Lung (tissue), 11 donors: ENCODE measurements at regions not wholly inside any gene's neighbourhood (a gene's known extent, or its start where the extent isn't known, plus 50 kb on each side); places are given as distances from the start of the nearest gene placed in this dataset.

Experiments
- ATAC-seq: fragments of 200-7000 bp; cut with Tn5 transposase; one replicate; pipeline ENCODE4 v1.9.1; 2020; ENCODE audit warnings: moderate number of reproducible peaks; ENCODE audit not compliant: insufficient read depth, low FRiP score
- DNase-seq, 3 donors: peaks; one replicate each; pipeline ENCODE4 v3.0.0-alpha.2; 2013 to 2017
- H3K27ac ChIP-seq, 2 donors: one replicate each; pipeline ENCODE4 v1.5.1; 2013; ENCODE audit warnings: mild to moderate bottlenecking in 2 of 2, moderate library complexity in 2 of 2, control low read depth in 1 of 2, inconsistent platforms in 1 of 2, low read depth in 1 of 2, low read length in 1 of 2
- H3K27me3 ChIP-seq, 3 donors: one replicate each; pipeline ENCODE4 v1.5.1; 2013; ENCODE audit warnings: low read length in 2 of 3; ENCODE audit not compliant: control insufficient read depth in 3 of 3, insufficient read depth in 3 of 3
- H3K36me3 ChIP-seq, 4 donors: one replicate each; pipeline ENCODE4 v1.5.1; 2013; ENCODE audit warnings: low read length in 4 of 4, mild to moderate bottlenecking in 1 of 4, moderate library complexity in 1 of 4; ENCODE audit not compliant: control insufficient read depth in 4 of 4, insufficient read depth in 4 of 4
- H3K4me1 ChIP-seq, 5 donors: one replicate each; pipeline ENCODE4 v1.5.1; 2013; ENCODE audit warnings: low read length in 5 of 5, mild to moderate bottlenecking in 2 of 5, moderate library complexity in 1 of 5; ENCODE audit not compliant: control insufficient read depth in 5 of 5, insufficient read depth in 5 of 5
- H3K4me3 ChIP-seq: one replicate; pipeline ENCODE4 v1.5.1; 2013; ENCODE audit warnings: mild to moderate bottlenecking, control low read depth, moderate library complexity
- H3K9ac ChIP-seq, 2 donors: one replicate each; pipeline ENCODE4 v1.5.1; 2013; ENCODE audit warnings: low read length in 2 of 2, control low read depth in 1 of 2; ENCODE audit not compliant: insufficient read depth in 1 of 2
- H3K9me3 ChIP-seq, 4 donors: one replicate each; pipeline ENCODE4 v1.5.1; 2013; ENCODE audit warnings: low read length in 3 of 4, mild to moderate bottlenecking in 1 of 4, moderate library complexity in 1 of 4; ENCODE audit not compliant: control insufficient read depth in 4 of 4, insufficient read depth in 3 of 4
- CTCF ChIP-seq: IDR thresholded peaks from 2 replicates; pipeline ENCODE4 v1.5.1; 2012; ENCODE audit warnings: mild to moderate bottlenecking; ENCODE audit errors: control extremely low read depth, extremely low read depth
- whole genome bisulfite sequencing, 2 donors: extraction: QIAGEN DNeasy Blood & Tissue Kit; methylation state at CpG; one replicate each; pipeline ENCODE4 v1.1.7; 2013; 5-methylcytosine and 5-hydroxymethylcytosine counted together
- donor health status: control.
- donor health status: control.
- donor health status: Bipolar disorder and iron deficiency.
- donor health status: healthy.
- donor health status: DM: yes; HTN: yes; CAD: no.

DNA sequence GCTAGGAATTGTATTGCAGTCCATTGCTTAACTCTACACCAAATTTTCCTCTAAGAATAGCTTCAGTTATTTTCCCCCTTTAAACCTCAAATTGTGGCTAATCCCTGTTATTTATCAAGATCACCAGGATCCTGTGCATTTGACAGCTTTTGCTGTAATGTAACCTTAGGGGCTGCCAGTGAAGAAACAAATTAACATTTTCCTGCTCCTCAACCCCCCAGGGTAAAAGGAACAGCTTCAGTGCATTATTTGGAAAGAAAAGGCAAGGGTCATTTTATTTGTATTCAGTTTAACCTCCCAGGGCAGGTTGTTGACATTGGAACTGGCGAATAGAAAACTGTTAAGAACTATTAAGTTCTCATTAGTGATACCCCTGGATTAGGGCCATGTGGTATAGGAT, 57.0 kb downstream of the PCDH20 start:
- ATAC-seq: no peak
- Histone ChIP-seq H3K4me1 (no peaks in the 10 kb centered on the region), H3K27me3 (no peaks in the 10 kb centered on the region), H3K9me3 (no peaks in the 10 kb centered on the region), H3K36me3 (no peaks in the 10 kb centered on the region), H3K9ac (no peak overlapping the region), H3K4me3 (no peak overlapping the region), H3K27ac (no peak overlapping the region)
- 29 to 55% methylated on average over 1 of the region's 1 CpG for WGBS, 2 donors
- no peak for DNase-seq
- no peak for TF ChIP-seq CTCF

DNA sequence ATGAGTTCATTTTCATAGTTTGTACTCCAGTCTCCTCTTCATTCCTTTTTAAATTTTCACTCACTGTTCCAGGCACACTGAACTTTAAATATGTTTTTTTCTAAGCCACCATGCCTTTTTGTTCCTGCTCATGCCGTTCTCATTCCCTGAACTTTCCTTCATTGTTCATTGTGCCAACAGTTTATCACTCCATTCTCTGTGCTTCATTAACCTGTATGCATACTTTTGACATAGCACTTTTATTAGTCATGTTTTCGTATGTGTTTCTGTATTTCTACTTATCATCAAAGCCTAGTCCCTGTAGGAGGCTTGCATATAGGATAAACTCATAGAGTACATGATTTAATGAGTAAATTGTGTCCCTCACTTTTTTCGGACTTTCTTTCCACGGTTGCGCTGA, 65.3 kb downstream of the PCDH20 start:
- H3K36me3 ChIP-seq: no peaks in the 10 kb centered on the region
- H3K27me3 ChIP-seq: no peaks in the 10 kb centered on the region
- H3K4me3 ChIP-seq: no peak overlapping the region
- TF ChIP-seq CTCF: no peak
- no peaks in the 10 kb centered on the region for H3K9me3 ChIP-seq
- 87 to 88% methylated on average over 5 of the region's 5 CpGs for WGBS, 2 donors
- DNase-seq: no peak
- no peak for ATAC-seq
- no peaks in the 10 kb centered on the region for H3K4me1 ChIP-seq
- H3K27ac ChIP-seq: no peak overlapping the region
- no peak overlapping the region for H3K9ac ChIP-seq

DNA sequence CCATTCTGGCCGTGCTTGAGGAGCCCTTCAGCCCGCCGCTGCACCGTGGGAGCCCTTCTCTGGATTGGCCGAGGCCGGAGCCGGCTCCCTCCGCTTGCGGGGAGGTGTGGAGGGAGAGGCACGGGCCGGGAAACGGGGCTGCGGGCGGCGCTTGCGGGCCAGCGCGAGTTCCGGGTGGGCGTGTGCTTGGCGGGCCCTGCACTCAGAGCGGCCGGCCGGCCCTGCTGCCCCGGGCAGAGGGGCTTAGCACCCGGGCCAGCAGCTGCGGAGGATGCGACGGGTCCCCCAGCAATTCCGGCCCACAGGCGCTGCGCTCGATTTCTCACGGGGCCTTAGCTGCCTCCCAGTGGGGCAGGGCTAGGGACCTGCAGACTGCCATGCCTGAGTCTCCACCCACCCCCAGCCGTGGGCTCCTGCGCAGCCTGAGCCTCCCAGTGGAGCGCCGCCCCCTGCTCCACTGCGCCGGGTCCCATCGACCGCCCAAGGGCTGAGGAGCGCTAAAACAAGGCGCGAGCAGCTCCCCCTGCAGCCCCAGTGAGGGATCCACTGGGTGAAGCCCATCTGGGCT, 76.5 kb downstream of the PCDH20 start:
- no peak for TF ChIP-seq CTCF
- no peak for ATAC-seq
- Histone ChIP-seq H3K4me1 (no peaks in the 10 kb centered on the region), H3K27ac (no peak overlapping the region), H3K4me3 (no peak overlapping the region), H3K27me3 (no peaks in the 10 kb centered on the region), H3K9ac (no peak overlapping the region), H3K9me3 (peaks cover 0 to 4% (median 0%) of the 10 kb centered on the region in 4 donors), H3K36me3 (no peaks in the 10 kb centered on the region)
- DNase-seq: peak in 1 of 3 donors; percentile 12
- WGBS, 2 donors: 87 to 88% methylated on average over 43 to 45 of the region's 45 CpGs

DNA sequence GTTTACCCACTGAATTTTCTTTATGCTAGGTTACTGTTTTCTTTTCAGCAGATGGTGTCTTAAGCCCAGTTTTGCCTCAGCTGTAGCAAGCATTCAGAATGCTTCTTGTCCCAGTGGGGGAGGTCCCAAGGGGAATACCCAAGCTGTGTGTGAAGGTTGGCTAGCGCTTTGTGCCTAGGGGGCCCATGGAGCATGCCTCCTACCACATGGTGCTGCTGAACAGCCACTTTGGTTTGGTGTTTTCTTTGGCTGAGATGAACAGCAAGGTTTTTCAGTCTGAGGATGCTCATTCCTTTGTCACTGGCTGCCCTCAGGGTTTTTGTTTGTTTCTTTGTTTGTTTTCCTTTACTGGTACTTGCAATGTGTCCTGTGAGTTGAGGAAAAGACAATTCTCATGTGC, 99.0 kb downstream of the PCDH20 start:
- no peak overlapping the region for H3K9ac ChIP-seq
- peaks cover 0 to 2% (median 0%) of the 10 kb centered on the region in 5 donors for H3K4me1 ChIP-seq
- H3K9me3 ChIP-seq: no peaks in the 10 kb centered on the region
- H3K4me3 ChIP-seq: no peak overlapping the region
- DNase-seq: no peak
- H3K27ac ChIP-seq: no peak overlapping the region
- ATAC-seq: no peak
- TF ChIP-seq CTCF: no peak
- H3K36me3 ChIP-seq: no peaks in the 10 kb centered on the region
- WGBS, 2 donors: 80 to 86% methylated on average over 1 of the region's 1 CpG
- no peaks in the 10 kb centered on the region for H3K27me3 ChIP-seq
